ENCODE measurements at regions not wholly inside any gene's neighbourhood (a gene's known extent, or its start where the extent isn't known, plus 50 kb on each side); places are given as distances from the start of the nearest gene placed in this dataset.

DNA sequence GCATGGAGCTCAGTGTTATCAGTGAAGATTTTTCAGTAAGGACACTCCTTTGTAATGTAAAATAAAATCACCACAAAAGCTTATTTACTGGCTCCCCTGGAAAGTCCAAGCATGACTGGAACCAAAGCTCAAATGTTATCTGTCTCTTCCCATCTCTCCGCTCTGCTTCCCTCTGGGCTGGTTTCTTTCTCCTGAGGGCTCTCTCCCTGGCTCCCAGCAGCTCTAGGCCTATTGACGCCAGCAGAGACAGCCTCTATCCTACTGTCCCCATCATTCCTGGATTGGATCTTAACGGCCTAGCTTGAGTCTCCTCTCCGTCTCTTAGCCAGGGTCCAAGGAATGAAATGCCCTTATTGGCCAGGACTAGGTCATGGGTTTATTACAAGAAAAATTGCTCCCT, 86.1 kb downstream of the TMEM167A start:
- POLR2A ChIA-PET, result no interaction called here
- H3K9me3 Mint-ChIP-seq, result no peaks in the 10 kb centered on the region; the same call in 1 of the 2 replicates
- no peaks in the 10 kb centered on the region for H3K27me3 Mint-ChIP-seq (ENCODE audit: low read depth)

DNA sequence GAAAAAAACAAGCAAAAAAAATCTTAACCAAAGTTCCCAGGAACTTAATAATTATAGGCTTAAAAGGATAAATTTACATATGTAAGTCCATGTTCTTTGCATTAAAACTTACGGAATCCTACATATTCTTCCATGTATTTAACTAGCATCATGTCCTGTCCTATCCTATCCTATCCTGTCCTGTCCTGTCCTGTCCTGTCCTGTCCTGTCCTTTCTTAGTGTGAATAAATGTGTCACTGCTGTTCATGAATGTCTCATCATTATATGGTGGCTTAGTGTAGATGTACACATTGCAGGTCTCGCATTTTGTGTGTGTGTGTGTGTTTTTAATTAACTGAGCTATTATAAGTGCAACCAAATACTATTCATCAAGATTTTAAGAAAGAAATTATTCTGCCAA, 90.0 kb downstream of the TMEM167A start:
- ChIA-PET CTCF (no interaction called here), POLR2A (no interaction called here)
- Mint-ChIP-seq H3K27ac (no peak overlapping the region), H3K27me3 (ENCODE audit: low read depth) (no peaks in the 10 kb centered on the region), H3K4me1 (peaks cover 46% of the 10 kb centered on the region), H3K9me3 (no peaks in the 10 kb centered on the region; the same call in 1 of the 2 replicates), H3K4me3 (no peak overlapping the region), H3K36me3 (no peaks in the 10 kb centered on the region)
- DNase-seq (ENCODE audit: low spot score) (no peak), ATAC-seq (no peak)
- TF ChIP-seq ETV6 (CRISPR knock-in tag; IDR thresholded peaks at IDR 0.05) (no peak), NFE2L1 (CRISPR knock-in tag; IDR thresholded peaks at IDR 0.05) (no peak), FOXJ3 (CRISPR knock-in tag; IDR thresholded peaks at IDR 0.05; ENCODE audit: borderline replicate concordance) (no peak), TP53 (CRISPR knock-in tag; IDR thresholded peaks at IDR 0.05) (no peak), ZNF396 (CRISPR knock-in tag; IDR thresholded peaks at IDR 0.05; ENCODE audit: borderline replicate concordance) (no peak), MXD4 (CRISPR knock-in tag; IDR thresholded peaks at IDR 0.05; ENCODE audit: borderline replicate concordance) (no peak), PRRX2 (CRISPR knock-in tag; IDR thresholded peaks at IDR 0.05) (no peak), GTF2I (CRISPR knock-in tag; conservative IDR thresholded peaks at IDR 0.05) (no peak), CBFB (CRISPR knock-in tag; IDR thresholded peaks at IDR 0.05; ENCODE audit: low read depth) (no peak), JAZF1 (CRISPR knock-in tag; IDR thresholded peaks at IDR 0.05) (no peak)
- TF ChIP-seq, protein P1, sequence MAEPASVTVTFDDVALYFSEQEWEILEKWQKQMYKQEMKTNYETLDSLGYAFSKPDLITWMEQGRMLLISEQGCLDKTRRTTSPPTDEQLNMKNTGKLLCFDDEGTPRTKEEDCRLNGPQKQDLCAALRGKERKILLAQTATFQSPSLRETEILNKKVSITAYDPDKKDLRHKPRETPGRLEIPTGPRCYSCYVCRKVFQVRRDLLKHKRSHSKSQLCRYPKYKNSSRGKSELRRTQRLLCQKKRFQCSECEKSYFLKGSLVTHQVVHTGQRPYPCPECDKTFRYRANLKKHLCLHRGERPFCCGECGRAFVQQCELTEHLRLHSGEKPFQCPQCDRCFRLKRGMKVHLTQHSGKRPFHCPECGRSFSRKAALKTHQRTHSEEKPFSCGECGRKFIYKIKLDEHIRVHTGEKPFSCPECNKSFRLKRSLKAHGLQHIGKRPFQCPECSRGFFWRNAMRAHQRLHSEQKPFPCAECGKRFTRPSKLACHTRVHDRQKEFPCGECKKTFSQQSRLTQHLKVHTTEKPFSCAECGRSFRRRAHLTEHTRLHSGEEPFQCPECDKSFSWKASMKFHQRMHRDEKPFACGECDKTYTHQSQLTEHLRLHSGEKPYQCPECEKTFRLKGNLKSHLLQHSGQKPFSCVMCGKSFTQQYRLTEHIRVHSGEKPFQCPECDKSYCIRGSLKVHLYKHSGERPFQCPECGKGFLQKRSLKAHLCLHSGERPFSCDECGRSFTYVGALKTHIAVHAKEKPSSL (CRISPR knock-in tag; conservative IDR thresholded peaks at IDR 0.05), result no peak
- TF ChIP-seq, protein P2, sequence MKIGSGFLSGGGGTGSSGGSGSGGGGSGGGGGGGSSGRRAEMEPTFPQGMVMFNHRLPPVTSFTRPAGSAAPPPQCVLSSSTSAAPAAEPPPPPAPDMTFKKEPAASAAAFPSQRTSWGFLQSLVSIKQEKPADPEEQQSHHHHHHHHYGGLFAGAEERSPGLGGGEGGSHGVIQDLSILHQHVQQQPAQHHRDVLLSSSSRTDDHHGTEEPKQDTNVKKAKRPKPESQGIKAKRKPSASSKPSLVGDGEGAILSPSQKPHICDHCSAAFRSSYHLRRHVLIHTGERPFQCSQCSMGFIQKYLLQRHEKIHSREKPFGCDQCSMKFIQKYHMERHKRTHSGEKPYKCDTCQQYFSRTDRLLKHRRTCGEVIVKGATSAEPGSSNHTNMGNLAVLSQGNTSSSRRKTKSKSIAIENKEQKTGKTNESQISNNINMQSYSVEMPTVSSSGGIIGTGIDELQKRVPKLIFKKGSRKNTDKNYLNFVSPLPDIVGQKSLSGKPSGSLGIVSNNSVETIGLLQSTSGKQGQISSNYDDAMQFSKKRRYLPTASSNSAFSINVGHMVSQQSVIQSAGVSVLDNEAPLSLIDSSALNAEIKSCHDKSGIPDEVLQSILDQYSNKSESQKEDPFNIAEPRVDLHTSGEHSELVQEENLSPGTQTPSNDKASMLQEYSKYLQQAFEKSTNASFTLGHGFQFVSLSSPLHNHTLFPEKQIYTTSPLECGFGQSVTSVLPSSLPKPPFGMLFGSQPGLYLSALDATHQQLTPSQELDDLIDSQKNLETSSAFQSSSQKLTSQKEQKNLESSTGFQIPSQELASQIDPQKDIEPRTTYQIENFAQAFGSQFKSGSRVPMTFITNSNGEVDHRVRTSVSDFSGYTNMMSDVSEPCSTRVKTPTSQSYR (CRISPR knock-in tag; IDR thresholded peaks at IDR 0.05), result no peak
- TF ChIP-seq, protein P3, sequence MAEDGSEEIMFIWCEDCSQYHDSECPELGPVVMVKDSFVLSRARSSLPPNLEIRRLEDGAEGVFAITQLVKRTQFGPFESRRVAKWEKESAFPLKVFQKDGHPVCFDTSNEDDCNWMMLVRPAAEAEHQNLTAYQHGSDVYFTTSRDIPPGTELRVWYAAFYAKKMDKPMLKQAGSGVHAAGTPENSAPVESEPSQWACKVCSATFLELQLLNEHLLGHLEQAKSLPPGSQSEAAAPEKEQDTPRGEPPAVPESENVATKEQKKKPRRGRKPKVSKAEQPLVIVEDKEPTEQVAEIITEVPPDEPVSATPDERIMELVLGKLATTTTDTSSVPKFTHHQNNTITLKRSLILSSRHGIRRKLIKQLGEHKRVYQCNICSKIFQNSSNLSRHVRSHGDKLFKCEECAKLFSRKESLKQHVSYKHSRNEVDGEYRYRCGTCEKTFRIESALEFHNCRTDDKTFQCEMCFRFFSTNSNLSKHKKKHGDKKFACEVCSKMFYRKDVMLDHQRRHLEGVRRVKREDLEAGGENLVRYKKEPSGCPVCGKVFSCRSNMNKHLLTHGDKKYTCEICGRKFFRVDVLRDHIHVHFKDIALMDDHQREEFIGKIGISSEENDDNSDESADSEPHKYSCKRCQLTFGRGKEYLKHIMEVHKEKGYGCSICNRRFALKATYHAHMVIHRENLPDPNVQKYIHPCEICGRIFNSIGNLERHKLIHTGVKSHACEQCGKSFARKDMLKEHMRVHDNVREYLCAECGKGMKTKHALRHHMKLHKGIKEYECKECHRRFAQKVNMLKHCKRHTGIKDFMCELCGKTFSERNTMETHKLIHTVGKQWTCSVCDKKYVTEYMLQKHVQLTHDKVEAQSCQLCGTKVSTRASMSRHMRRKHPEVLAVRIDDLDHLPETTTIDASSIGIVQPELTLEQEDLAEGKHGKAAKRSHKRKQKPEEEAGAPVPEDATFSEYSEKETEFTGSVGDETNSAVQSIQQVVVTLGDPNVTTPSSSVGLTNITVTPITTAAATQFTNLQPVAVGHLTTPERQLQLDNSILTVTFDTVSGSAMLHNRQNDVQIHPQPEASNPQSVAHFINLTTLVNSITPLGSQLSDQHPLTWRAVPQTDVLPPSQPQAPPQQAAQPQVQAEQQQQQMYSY (CRISPR knock-in tag; IDR thresholded peaks at IDR 0.05), result no peak
- TF ChIP-seq, protein P4, sequence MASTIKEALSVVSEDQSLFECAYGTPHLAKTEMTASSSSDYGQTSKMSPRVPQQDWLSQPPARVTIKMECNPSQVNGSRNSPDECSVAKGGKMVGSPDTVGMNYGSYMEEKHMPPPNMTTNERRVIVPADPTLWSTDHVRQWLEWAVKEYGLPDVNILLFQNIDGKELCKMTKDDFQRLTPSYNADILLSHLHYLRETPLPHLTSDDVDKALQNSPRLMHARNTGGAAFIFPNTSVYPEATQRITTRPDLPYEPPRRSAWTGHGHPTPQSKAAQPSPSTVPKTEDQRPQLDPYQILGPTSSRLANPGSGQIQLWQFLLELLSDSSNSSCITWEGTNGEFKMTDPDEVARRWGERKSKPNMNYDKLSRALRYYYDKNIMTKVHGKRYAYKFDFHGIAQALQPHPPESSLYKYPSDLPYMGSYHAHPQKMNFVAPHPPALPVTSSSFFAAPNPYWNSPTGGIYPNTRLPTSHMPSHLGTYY (CRISPR knock-in tag; IDR thresholded peaks at IDR 0.05), result no peak

More for the DNA sequence above, 86.1 kb downstream of the TMEM167A start:
- Mint-ChIP-seq H3K4me3 (no peak overlapping the region), H3K36me3 (no peaks in the 10 kb centered on the region), H3K4me1 (peaks cover 15% of the 10 kb centered on the region), H3K27ac (0 out of 2 replicates have a peak overlapping the region, but pooled peaks have one; percentile 19)
- no peak for TF ChIP-seq ESRRA (CRISPR knock-in tag; IDR thresholded peaks at IDR 0.05; ENCODE audit: borderline replicate concordance)
- no peak for TF ChIP-seq GRHL2 (CRISPR knock-in tag; IDR thresholded peaks at IDR 0.05; ENCODE audit: insufficient replicate concordance, severe bottlenecking)
- TF ChIP-seq NR3C1 (CRISPR knock-in tag; conservative IDR thresholded peaks at IDR 0.05; ENCODE audit: low read depth), result no peak
- TF ChIP-seq, protein P5, sequence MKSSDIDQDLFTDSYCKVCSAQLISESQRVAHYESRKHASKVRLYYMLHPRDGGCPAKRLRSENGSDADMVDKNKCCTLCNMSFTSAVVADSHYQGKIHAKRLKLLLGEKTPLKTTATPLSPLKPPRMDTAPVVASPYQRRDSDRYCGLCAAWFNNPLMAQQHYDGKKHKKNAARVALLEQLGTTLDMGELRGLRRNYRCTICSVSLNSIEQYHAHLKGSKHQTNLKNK (CRISPR knock-in tag; IDR thresholded peaks at IDR 0.05), result no peak
- TF ChIP-seq, protein P6, sequence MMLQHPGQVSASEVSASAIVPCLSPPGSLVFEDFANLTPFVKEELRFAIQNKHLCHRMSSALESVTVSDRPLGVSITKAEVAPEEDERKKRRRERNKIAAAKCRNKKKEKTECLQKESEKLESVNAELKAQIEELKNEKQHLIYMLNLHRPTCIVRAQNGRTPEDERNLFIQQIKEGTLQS (CRISPR knock-in tag; conservative IDR thresholded peaks at IDR 0.05), result no peak
- TF ChIP-seq ZNF416 (CRISPR knock-in tag; IDR thresholded peaks at IDR 0.05), result no peak
- TF ChIP-seq, protein P4 (CRISPR knock-in tag; IDR thresholded peaks at IDR 0.05), result no peak
- no peak for TF ChIP-seq RELA (CRISPR knock-in tag; IDR thresholded peaks at IDR 0.05; ENCODE audit: borderline replicate concordance)
- TF ChIP-seq CBFB (CRISPR knock-in tag; IDR thresholded peaks at IDR 0.05; ENCODE audit: low read depth), result no peak
- no peak for DNase-seq (ENCODE audit: low spot score)
- ATAC-seq, result peak; percentile 60
- CTCF ChIA-PET, result interaction anchor here (0.6 kb wide), 1 partner anchor 172 kb away, joined by 3 read pairs; no protein-coding TSS in a partner anchor
